DND-41 (cell line): ENCODE measurements at regions not wholly inside any gene's neighbourhood (a gene's known extent, or its start where the extent isn't known, plus 50 kb on each side); places are given as distances from the start of the nearest gene placed in this dataset.

Experiments used
- ATAC-seq: fragments of 200-7000 bp; cut with Tn5 transposase; 3 replicates; pipeline ENCODE4 v1.9.1; 2021; ENCODE audit warnings: low read depth; ENCODE audit not compliant: insufficient read depth
- DNase-seq: peaks from one replicate; pipeline ENCODE4 v3.0.0-alpha.2; 2020
- H2AFZ ChIP-seq: 2 replicates; pipeline ENCODE4 v1.6.0; 2012; ENCODE audit warnings: low read depth, low read length
- H3K27ac ChIP-seq: 2 replicates; pipeline ENCODE4 v1.5.1; 2012; ENCODE audit warnings: low read length, inconsistent platforms
- H3K27me3 ChIP-seq: fragments of 200-600 bp; sonication (generic); 2 replicates; pipeline ENCODE4 v1.6.0; 2012; ENCODE audit warnings: low read length, mild to moderate bottlenecking, inconsistent platforms; ENCODE audit not compliant: insufficient read depth, poor library complexity
- H3K36me3 ChIP-seq: 2 replicates; pipeline ENCODE4 v1.5.1; 2012; ENCODE audit warnings: low read length, inconsistent platforms; ENCODE audit not compliant: insufficient read depth
- H3K4me1 ChIP-seq: 2 replicates; pipeline ENCODE4 v1.5.1; 2012; ENCODE audit warnings: mild to moderate bottlenecking, low read length; ENCODE audit not compliant: insufficient read depth
- H3K4me2 ChIP-seq: 2 replicates; pipeline ENCODE4 v1.6.0; 2012; ENCODE audit warnings: mild to moderate bottlenecking, moderate library complexity, low read length, inconsistent platforms; ENCODE audit not compliant: insufficient read depth
- H3K4me3 ChIP-seq, 2 experiments: fragments of 200-600 bp in 1 of 2; shearing (Covaris generic) in 1 of 2; 2 replicates each; pipeline ENCODE4 v1.5.1; 2012 to 2016; ENCODE audit warnings: inconsistent platforms in 2 of 2, low read length in 2 of 2, mild to moderate bottlenecking in 2 of 2, low read depth in 1 of 2, moderate library complexity in 1 of 2
- H3K79me2 ChIP-seq: 2 replicates; pipeline ENCODE4 v1.6.0; 2012; ENCODE audit warnings: low read length, inconsistent platforms; ENCODE audit not compliant: insufficient read depth
- H3K9ac ChIP-seq: 2 replicates; pipeline ENCODE4 v1.6.0; 2012; ENCODE audit warnings: low read depth, mild to moderate bottlenecking, inconsistent platforms, low read length, moderate library complexity
- H3K9me3 ChIP-seq: 2 replicates; pipeline ENCODE4 v1.5.1; 2012; ENCODE audit warnings: low read length, moderate library complexity, mild to moderate bottlenecking, inconsistent platforms; ENCODE audit not compliant: insufficient read depth, severe bottlenecking
- H4K20me1 ChIP-seq: 2 replicates; pipeline ENCODE4 v1.6.0; 2012; ENCODE audit warnings: low read length; ENCODE audit not compliant: insufficient read depth
- CTCF ChIP-seq: IDR thresholded peaks from 2 replicates; pipeline ENCODE4 v1.5.1; 2012; ENCODE audit warnings: borderline replicate concordance, low read length, moderate library complexity, mild to moderate bottlenecking; ENCODE audit not compliant: poor library complexity, severe bottlenecking; ENCODE audit errors: extremely low read depth
- EZH2 ChIP-seq: IDR thresholded peaks from 3 replicates; pipeline ENCODE4 v1.6.1; 2012; ENCODE audit warnings: borderline replicate concordance, low read depth, mild to moderate bottlenecking, moderate library complexity, low read length, inconsistent platforms; ENCODE audit not compliant: severe bottlenecking

- no peaks in the 10 kb centered on the region for H3K4me1 ChIP-seq
- no peak overlapping the region for H3K4me2 ChIP-seq
- H3K79me2 ChIP-seq = no peaks in the 10 kb centered on the region
- no peak overlapping the region for H3K27ac ChIP-seq
- no peak overlapping the region for H3K4me3 ChIP-seq
- DNase-seq (no peak), ATAC-seq (no peak)
- no peak overlapping the region for H2AFZ ChIP-seq
- peaks cover 7% of the 10 kb centered on the region for H3K27me3 ChIP-seq
- no peaks in the 10 kb centered on the region for H4K20me1 ChIP-seq
- no peak for TF ChIP-seq EZH2
- H3K36me3 ChIP-seq = no peaks in the 10 kb centered on the region
- H3K9me3 ChIP-seq = no peaks in the 10 kb centered on the region
- no peak overlapping the region for H3K9ac ChIP-seq
Observed at GRCh38 chr1:30226648-30227047, 496.7 kb downstream of the MATN1 start.

GRCh38 chr1:30225357-30225756 lies 498.0 kb downstream of the MATN1 start:
- no peak for DNase-seq
- Histone ChIP-seq H4K20me1 (no peaks in the 10 kb centered on the region), H3K4me2 (no peak overlapping the region), H2AFZ (no peak overlapping the region), H3K27me3 (peaks cover 7% of the 10 kb centered on the region), H3K79me2 (no peaks in the 10 kb centered on the region), H3K9me3 (no peaks in the 10 kb centered on the region), H3K9ac (no peak overlapping the region), H3K4me3 (no peak overlapping the region), H3K27ac (no peak overlapping the region), H3K4me1 (no peaks in the 10 kb centered on the region), H3K36me3 (no peaks in the 10 kb centered on the region)
- TF ChIP-seq EZH2 (no peak), CTCF (no peak)
- ATAC-seq = no peak

GRCh38 chr1:30219675-30220074 lies 503.7 kb downstream of the MATN1 start:
- peaks cover 4% of the 10 kb centered on the region for H3K27me3 ChIP-seq
- H3K36me3 ChIP-seq = no peaks in the 10 kb centered on the region
- no peak overlapping the region for H3K9ac ChIP-seq
- DNase-seq = no peak
- no peak overlapping the region for H3K4me2 ChIP-seq
- no peaks in the 10 kb centered on the region for H3K4me1 ChIP-seq
- TF ChIP-seq CTCF = no peak
- no peak for TF ChIP-seq EZH2
- peaks cover 6% of the 10 kb centered on the region for H3K9me3 ChIP-seq
- no peaks in the 10 kb centered on the region for H4K20me1 ChIP-seq
- no peak overlapping the region for H2AFZ ChIP-seq
- H3K4me3 ChIP-seq = no peak overlapping the region
- no peak overlapping the region for H3K27ac ChIP-seq
- H3K79me2 ChIP-seq = no peaks in the 10 kb centered on the region
- no peak for ATAC-seq

GRCh38 chr1:30218438-30218837 lies 504.9 kb downstream of the MATN1 start:
- Histone ChIP-seq H3K4me3 (no peak overlapping the region), H4K20me1 (no peaks in the 10 kb centered on the region), H3K27ac (no peak overlapping the region), H3K4me2 (no peak overlapping the region), H3K4me1 (no peaks in the 10 kb centered on the region), H2AFZ (no peak overlapping the region), H3K9ac (no peak overlapping the region), H3K27me3 (peaks cover 4% of the 10 kb centered on the region), H3K79me2 (no peaks in the 10 kb centered on the region), H3K36me3 (no peaks in the 10 kb centered on the region), H3K9me3 (peaks cover 6% of the 10 kb centered on the region)
- TF ChIP-seq CTCF (no peak), EZH2 (no peak)
- DNase-seq (no peak), ATAC-seq (no peak)
